Heart right ventricle (tissue), 16 donors: ENCODE measurements at regions not wholly inside any gene's neighbourhood (a gene's known extent, or its start where the extent isn't known, plus 50 kb on each side); places are given as distances from the start of the nearest gene placed in this dataset.
"Not testable (repeated sequence)": the region's sequence is repeated elsewhere in the genome, so short reads cannot be mapped to it uniquely, and the experiment has no call there.

Experiments
- ATAC-seq, 8 donors: fragments of 200-7000 bp; cut with Tn5 transposase; one replicate each; pipeline ENCODE4 v1.9.1; 2020; ENCODE audit warnings: mild to moderate bottlenecking in 8 of 8, moderate library complexity in 8 of 8, moderate number of reproducible peaks in 1 of 8
- DNase-seq, 2 donors: peaks; one replicate each; pipeline ENCODE4 v3.0.0-alpha.2; 2020
- H3K27ac ChIP-seq, 10 donors: fragments of 200-600 bp; sonication (generic) in 2 of 10; one replicate each; pipeline versions ENCODE4 v1.5.0 to v1.8.0; 2020 to 2022; ENCODE audit warnings: mild to moderate bottlenecking in 3 of 10
- H3K27me3 ChIP-seq, 7 donors: fragments of 200-600 bp; one replicate each; pipeline ENCODE4 v1.8.0; 2021 to 2022; ENCODE audit warnings: mild to moderate bottlenecking in 2 of 7
- H3K36me3 ChIP-seq, 9 donors: fragments of 200-600 bp; sonication (generic) in 1 of 9; one replicate each; pipeline versions ENCODE4 v1.5.0 to v1.8.0; 2020 to 2022; ENCODE audit warnings: mild to moderate bottlenecking in 2 of 9
- H3K4me1 ChIP-seq, 9 donors: fragments of 200-600 bp; sonication (generic) in 1 of 9; one replicate each; pipeline versions ENCODE4 v1.5.0 to v1.8.0; 2020 to 2022; ENCODE audit warnings: mild to moderate bottlenecking in 4 of 9
- H3K4me3 ChIP-seq, 10 donors: fragments of 200-600 bp; sonication (generic) in 2 of 10; one replicate each; pipeline versions ENCODE4 v1.5.0 to v1.8.0; 2020 to 2022; ENCODE audit warnings: mild to moderate bottlenecking in 7 of 10, moderate library complexity in 2 of 10
- H3K9me3 ChIP-seq, 11 donors: fragments of 200-600 bp in 10 of 11; sonication (generic) in 2 of 11; one replicate each; pipeline versions ENCODE4 v1.5.0 to v1.8.0; 2013 to 2022; ENCODE audit warnings: mild to moderate bottlenecking in 2 of 11, control low read depth in 1 of 11, moderate library complexity in 1 of 11
- CTCF ChIP-seq, 9 donors: fragments of 200-600 bp; sonication (generic) in 2 of 9; IDR thresholded peaks; one replicate each; pipeline versions ENCODE4 v1.5.0 to v1.8.0; 2021 to 2022; ENCODE audit warnings: antibody characterized with exemption in 9 of 9, mild to moderate bottlenecking in 5 of 9, moderate library complexity in 1 of 9
- WGBS, 2 donors: extraction: QIAGEN DNeasy Blood & Tissue Kit; methylation state at CpG; one replicate each; pipeline ENCODE4 v1.1.7; 2013; ENCODE audit warnings: inconsistent platforms in 1 of 2; 5-methylcytosine and 5-hydroxymethylcytosine counted together
- intact Hi-C, 10 donors: fragments of 100-400 bp; cut with DNase I; formaldehyde crosslinking; loops; one replicate each; pipeline versions ENCODE4 v1.11.1 to v1.14.2; 2022
- donor health status: Arrhythmogenic right ventricular cardiomyopathy.
- donor health status: ischemic (EF 13 %, LVEDD 7.1; RV severe dilation, severe dysfunction).
- donor health status: healthy with polysubstance abuse.
- donor health status: DM: no; HTN: yes; CAD: no.
- donor health status: DM: no; HTN: no; CAD: no.
- donor health status: ischemic (EF 25% LVEDD 6.9; RV normal size, moderate dysfunction).
- donor health status: ischemic (EF 25% LVEDD 5.7; RV mildly dilated, moderate dysfunction).
- donor health status: healthy.
- donor health status: DM: yes; HTN: yes; CAD: no.
- donor health status: Ischemic cardiomyopathy.
- donor health status: ischemic (EF 35%, LVEDD 5.7; RV mildly dilated, moderate dysfunction).
- donor health status: nonischemic (EF 11% LVEDD 7.7; RV severe dilation, severe dysfunction).
- donor health status: DM: yes; HTN: yes; CAD: no.
- donor health status: PGD.
- donor health status: ischemic (EF 29% LVEDD 5.4; RV normal size, mild dysfunction).
- donor health status: nonischemic (EF 23%, LVEDD 6.1; RV moderate dilation, normal function).

GRCh38 chr1:148371551-148371994 is 111.5 kb downstream of the PPIAL4G start:
- peaks cover 0 to 21% (median 0%) of the 10 kb centered on the region in 9 donors for H3K4me1 ChIP-seq
- peak in 1 of 2 donors; percentile 52 for DNase-seq
- peak; percentile 71 to 91 (median 86) for ATAC-seq
- H3K27me3 ChIP-seq, result peaks cover 0 to 26% (median 0%) of the 10 kb centered on the region in 7 donors
- H3K9me3 ChIP-seq, H3K4me3 ChIP-seq, intact Hi-C loops, H3K36me3 ChIP-seq: not testable (repeated sequence)
- 12 to 16% methylated on average over 4 of the region's 4 CpGs for WGBS, 2 donors
- peak overlapping the region in 1 of 10 donors; percentile 64 for H3K27ac ChIP-seq
- TF ChIP-seq CTCF (IDR thresholded peaks at IDR 0.05), result peak; percentile 35 to 77 (median 70)

- H3K27ac ChIP-seq, H3K9me3 ChIP-seq, DNase-seq, ATAC-seq, H3K36me3 ChIP-seq, intact Hi-C loops, H3K4me3 ChIP-seq: not testable (repeated sequence)
- peaks cover 0 to 21% (median 0%) of the 10 kb centered on the region in 9 donors for H3K4me1 ChIP-seq
- peaks cover 0 to 32% (median 0%) of the 10 kb centered on the region in 7 donors for H3K27me3 ChIP-seq
- WGBS, 2 donors, result 84 to 85% methylated on average over 5 of the region's 5 CpGs
Observed at GRCh38 chr1:148370661-148371060, 112.4 kb downstream of the PPIAL4G start.

- no peak for DNase-seq
- H3K4me3 ChIP-seq, result no peak overlapping the region
- 86 to 88% methylated on average over 3 of the region's 3 CpGs for WGBS, 2 donors
- TF ChIP-seq CTCF (IDR thresholded peaks at IDR 0.05), result no peak
- intact Hi-C loops, result no loop called here
- peaks cover 0 to 29% (median 23%) of the 10 kb centered on the region in 7 donors for H3K27me3 ChIP-seq
- no peaks in the 10 kb centered on the region for H3K36me3 ChIP-seq
- no peaks in the 10 kb centered on the region for H3K9me3 ChIP-seq
- H3K27ac ChIP-seq, result no peak overlapping the region
- ATAC-seq, result no peak
- peaks cover 0 to 15% (median 0%) of the 10 kb centered on the region in 9 donors for H3K4me1 ChIP-seq
Observed at GRCh38 chr1:148367596-148367995, 115.5 kb downstream of the PPIAL4G start.

GRCh38 chr1:148366136-148366753 is 116.9 kb downstream of the PPIAL4G start:
- peaks cover 2 to 16% (median 10%) of the 10 kb centered on the region in 9 donors for H3K4me1 ChIP-seq

GRCh38 chr1:148365151-148365550 is 118.0 kb downstream of the PPIAL4G start:
- ATAC-seq, intact Hi-C loops, H3K36me3 ChIP-seq, H3K4me3 ChIP-seq, DNase-seq, H3K9me3 ChIP-seq, H3K27ac ChIP-seq: not testable (repeated sequence)
- 78 to 89% methylated on average over 2 of the region's 2 CpGs for WGBS, 2 donors
- Histone ChIP-seq H3K4me1 (peaks cover 2 to 12% (median 11%) of the 10 kb centered on the region in 9 donors), H3K27me3 (peaks cover 0 to 53% (median 46%) of the 10 kb centered on the region in 7 donors)

More at GRCh38 chr1:148366136-148366753, 116.9 kb downstream of the PPIAL4G start:
- H3K4me3 ChIP-seq, H3K36me3 ChIP-seq, ATAC-seq, intact Hi-C loops, DNase-seq, H3K9me3 ChIP-seq, H3K27ac ChIP-seq: not testable (repeated sequence)
- WGBS, 2 donors, result 81 to 82% methylated on average over 5 of the region's 5 CpGs
- peaks cover 0 to 42% (median 35%) of the 10 kb centered on the region in 7 donors for H3K27me3 ChIP-seq

GRCh38 chr1:148363979-148364378 is 119.1 kb downstream of the PPIAL4G start:
- H3K36me3 ChIP-seq, DNase-seq, ATAC-seq, H3K4me3 ChIP-seq, H3K27ac ChIP-seq, H3K9me3 ChIP-seq, intact Hi-C loops: not testable (repeated sequence)
- 83 to 84% methylated on average over 3 of the region's 3 CpGs for WGBS, 2 donors
- peaks cover 2 to 12% (median 11%) of the 10 kb centered on the region in 9 donors for H3K4me1 ChIP-seq
- H3K27me3 ChIP-seq, result peaks cover 0 to 65% (median 58%) of the 10 kb centered on the region in 7 donors
